Stimulated activated CD4-positive, alpha-beta T cell treated with anti-CD3 and anti-CD28 coated beads, TNF-alpha, amount 100 ng/mL, for 1 hour (primary cell): ENCODE measurements at regions not wholly inside any gene's neighbourhood (a gene's known extent, or its start where the extent isn't known, plus 50 kb on each side); places are given as distances from the start of the nearest gene placed in this dataset.

Experiments used
- DNase-seq, 3 donors: peaks; one replicate each; pipeline ENCODE4 v3.0.0-alpha.2; 2020; ENCODE audit warnings: low read depth in 3 of 3, low spot score in 1 of 3

DNA sequence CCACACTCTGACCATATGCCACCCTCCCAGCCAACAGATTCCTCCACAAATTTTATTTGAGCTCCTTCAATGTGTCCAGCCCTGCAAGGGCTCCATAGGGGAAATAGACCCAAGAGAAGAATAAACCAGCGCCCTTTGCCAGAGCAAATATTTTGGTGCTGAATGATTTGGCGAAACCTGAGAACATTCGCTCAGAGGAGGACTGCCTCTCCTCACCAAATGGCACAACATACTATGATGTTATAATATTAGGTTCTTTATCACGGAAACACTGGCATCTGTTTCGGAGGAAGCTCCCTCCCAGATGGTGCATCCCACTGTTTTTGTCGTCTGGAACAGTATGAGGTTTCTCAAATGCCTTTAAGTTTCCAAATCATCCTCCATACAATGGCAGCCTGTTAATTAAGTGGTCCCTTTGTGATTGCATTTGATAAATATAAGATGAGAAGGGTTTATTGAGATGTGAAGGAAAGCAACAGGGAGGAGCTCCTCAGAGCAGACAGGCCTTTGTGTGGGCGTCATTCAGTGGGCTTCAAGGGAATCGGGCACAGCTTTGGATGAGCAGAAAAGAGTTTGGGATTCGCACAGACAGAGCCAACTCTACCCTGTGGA, 139.1 kb upstream of the ADRA1B start:
- DNase-seq, result no peak

- DNase-seq, result no peak
Observed at GRCh38 chr5:159779481-159779880, 136.8 kb upstream of the ADRA1B start.

DNA sequence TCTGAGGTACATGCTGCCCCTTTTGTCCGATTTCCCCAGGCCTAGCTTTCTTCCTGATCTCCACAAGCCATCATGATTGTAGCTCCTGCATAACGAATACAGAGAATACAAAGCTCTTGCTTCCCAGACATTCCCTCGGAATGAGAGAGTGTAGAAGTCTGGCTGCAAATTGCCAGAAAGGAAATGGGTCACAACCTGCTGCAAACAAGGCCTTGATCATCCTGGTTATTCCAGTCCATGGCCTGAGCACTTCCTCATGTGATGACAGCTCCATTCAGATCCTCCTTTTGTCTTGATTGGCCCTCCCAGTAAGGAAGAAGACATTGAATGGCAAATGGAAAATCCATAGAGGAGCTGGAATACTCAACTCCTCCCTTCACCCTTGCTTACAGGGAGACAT, 136.0 kb upstream of the ADRA1B start:
- DNase-seq, result no peak

- no peak for DNase-seq
Observed at GRCh38 chr5:159781626-159782157, 134.6 kb upstream of the ADRA1B start.

GRCh38 chr5:159782197-159782994, 133.9 kb upstream of the ADRA1B start:
- no peak for DNase-seq

- no peak for DNase-seq
Observed at GRCh38 chr5:159782995-159783300, 133.3 kb upstream of the ADRA1B start.

DNA sequence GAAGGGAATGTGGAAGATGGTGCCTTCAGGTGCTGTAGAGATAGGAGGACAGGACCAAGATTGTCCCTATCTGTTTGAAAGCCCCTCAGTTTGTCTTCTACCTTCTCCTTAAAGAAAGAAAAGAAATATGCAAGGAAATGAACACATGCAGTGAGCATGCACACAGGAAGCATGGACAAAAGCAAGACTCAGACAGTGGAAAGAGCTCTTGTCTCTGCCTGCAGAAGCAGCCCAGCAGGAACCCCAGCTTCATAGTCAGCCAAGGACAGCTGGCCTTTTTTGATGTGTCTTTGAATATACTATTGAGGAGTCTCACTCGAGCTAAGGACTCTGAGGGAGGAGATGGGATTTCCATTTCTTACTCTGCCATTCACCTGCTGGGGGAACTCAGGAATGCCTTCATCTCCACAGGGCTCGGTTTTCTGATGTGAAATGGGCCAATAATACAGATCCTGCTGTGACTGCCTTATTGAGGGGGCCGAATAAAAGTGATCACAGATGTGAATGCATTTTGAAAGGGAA, 132.5 kb upstream of the ADRA1B start:
- DNase-seq, result no peak

- DNase-seq, result no peak
Observed at GRCh38 chr5:159784993-159785392, 131.3 kb upstream of the ADRA1B start.

DNA sequence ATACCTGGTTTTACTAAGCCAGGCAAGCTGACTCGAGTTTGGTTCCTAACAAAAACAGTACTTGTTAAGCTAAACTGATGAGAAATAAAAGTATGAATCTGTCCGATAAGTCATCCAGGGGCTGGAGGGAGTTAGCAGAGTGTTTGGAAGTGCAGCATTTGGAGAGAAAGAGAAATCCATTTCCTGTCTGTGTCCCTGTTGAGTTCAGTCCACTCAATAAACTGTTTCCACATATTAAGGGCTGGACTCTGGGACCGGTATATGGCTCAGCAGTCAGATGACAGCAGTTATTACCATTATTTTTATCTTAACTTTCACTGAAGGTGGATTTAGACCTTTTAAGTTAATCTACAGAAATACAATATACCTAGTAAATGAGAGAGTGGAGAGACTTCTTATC, 130.6 kb upstream of the ADRA1B start:
- no peak for DNase-seq

- no peak for DNase-seq
Observed at GRCh38 chr5:159786201-159786600, 130.1 kb upstream of the ADRA1B start.

GRCh38 chr5:159786901-159787691, 129.2 kb upstream of the ADRA1B start:
- DNase-seq, result no peak

GRCh38 chr5:159787837-159788236, 128.4 kb upstream of the ADRA1B start:
- DNase-seq, result no peak

GRCh38 chr5:159788835-159789331, 127.4 kb upstream of the ADRA1B start:
- DNase-seq, result no peak

DNA sequence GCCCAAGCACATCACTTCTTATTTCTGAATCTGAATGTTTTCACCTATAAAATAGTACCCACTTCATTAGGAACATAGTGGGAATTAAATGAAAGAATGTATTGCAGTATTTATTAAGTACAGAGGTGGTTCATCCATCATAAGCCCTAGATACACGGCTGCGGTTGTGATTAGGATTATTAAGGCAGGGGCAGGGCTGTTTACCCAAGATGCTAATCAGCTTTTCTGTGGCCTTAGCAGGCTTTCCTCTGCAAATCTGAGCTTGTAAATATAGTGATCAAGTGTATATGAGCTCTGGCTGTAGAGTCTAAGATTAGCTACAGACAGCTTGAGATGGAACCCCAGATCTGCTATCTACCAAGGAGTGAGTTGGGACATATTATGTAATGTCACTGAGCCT, 124.1 kb upstream of the ADRA1B start:
- no peak for DNase-seq

DNA sequence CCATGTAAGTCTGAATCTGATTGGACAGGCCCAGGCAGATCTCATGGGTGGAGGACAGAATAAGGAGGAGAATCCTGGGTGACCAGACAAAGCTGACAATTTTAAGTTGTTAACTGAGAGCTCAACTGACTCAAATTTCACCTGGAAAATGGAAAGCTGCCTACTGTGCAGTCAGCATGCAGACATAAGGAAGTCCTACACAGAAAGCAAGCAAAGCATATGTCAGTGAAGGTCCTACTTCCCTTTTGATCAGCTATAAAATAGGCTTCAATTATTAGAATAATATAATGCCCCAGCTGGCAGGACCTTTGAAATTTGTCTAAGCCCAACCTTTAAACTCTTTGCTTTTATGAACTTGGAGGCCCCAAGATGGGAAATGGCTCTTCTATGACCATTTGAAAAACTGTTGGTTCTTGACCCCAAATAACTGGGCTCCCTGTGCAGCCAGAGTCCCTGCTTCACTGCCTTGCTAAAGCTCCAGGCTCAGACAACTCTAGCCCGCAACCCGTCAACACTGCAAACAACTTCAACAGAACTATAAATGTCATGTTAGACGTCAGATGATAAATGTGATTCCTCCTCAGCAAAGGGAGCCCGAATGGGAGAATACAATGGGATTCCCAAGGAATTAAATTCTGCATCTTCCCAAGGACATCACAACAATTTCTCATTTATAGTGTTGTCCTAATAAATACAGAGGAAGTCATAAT, 118.9 kb upstream of the ADRA1B start:
- no peak for DNase-seq

GRCh38 chr5:159799701-159800100, 116.6 kb upstream of the ADRA1B start:
- DNase-seq, result no peak

GRCh38 chr5:159800131-159800840, 116.0 kb upstream of the ADRA1B start:
- DNase-seq, result no peak

GRCh38 chr5:159801303-159801702, 115.0 kb upstream of the ADRA1B start:
- DNase-seq, result no peak

- no peak for DNase-seq
Observed at GRCh38 chr5:159802661-159803060, 113.6 kb upstream of the ADRA1B start.

- no peak for DNase-seq
Observed at GRCh38 chr5:159804121-159804520, 112.2 kb upstream of the ADRA1B start.
